ENCODE measurements at regions not wholly inside any gene's neighbourhood (a gene's known extent, or its start where the extent isn't known, plus 50 kb on each side); places are given as distances from the start of the nearest gene placed in this dataset.
"Not testable (repeated sequence)": the region's sequence is repeated elsewhere in the genome, so short reads cannot be mapped to it uniquely, and the experiment has no call there.

- in situ Hi-C loops (cut with HindIII; ENCODE audit: low pct_ligation_motif_present, low pct_unique_long_range_greater_than_20kb, low sequenced_read_pairs): no loop called here
- no peak for DNase-seq
Measured at GRCh38 chr4:141560056-141560455, 76.3 kb upstream of the IL15 start.

- no peak for DNase-seq
- in situ Hi-C loops (cut with HindIII; ENCODE audit: low pct_ligation_motif_present, low pct_unique_long_range_greater_than_20kb, low sequenced_read_pairs): no loop called here
Measured at GRCh38 chr4:141562649-141563048, 73.7 kb upstream of the IL15 start.

GRCh38 chr4:141563723-141564122 is 72.7 kb upstream of the IL15 start:
- DNase-seq: no peak
- in situ Hi-C loops (cut with HindIII; ENCODE audit: low pct_ligation_motif_present, low pct_unique_long_range_greater_than_20kb, low sequenced_read_pairs): no loop called here

- DNase-seq; in situ Hi-C loops (cut with HindIII; ENCODE audit: low pct_ligation_motif_present, low pct_unique_long_range_greater_than_20kb, low sequenced_read_pairs): not testable (repeated sequence)
Measured at GRCh38 chr4:141564961-141565360, 71.4 kb upstream of the IL15 start.

GRCh38 chr4:141565379-141566089 is 70.8 kb upstream of the IL15 start:
- in situ Hi-C loops (cut with HindIII; ENCODE audit: low pct_ligation_motif_present, low pct_unique_long_range_greater_than_20kb, low sequenced_read_pairs): no loop called here
- DNase-seq: no peak

- in situ Hi-C loops (cut with HindIII; ENCODE audit: low pct_ligation_motif_present, low pct_unique_long_range_greater_than_20kb, low sequenced_read_pairs): no loop called here
Measured at GRCh38 chr4:141567326-141567915, 69.0 kb upstream of the IL15 start.

GRCh38 chr4:141569141-141569540 is 67.2 kb upstream of the IL15 start:
- DNase-seq: peak; percentile 7
- in situ Hi-C loops (cut with HindIII; ENCODE audit: low pct_ligation_motif_present, low pct_unique_long_range_greater_than_20kb, low sequenced_read_pairs): no loop called here

More at GRCh38 chr4:141567326-141567915, 69.0 kb upstream of the IL15 start:
- no peak for DNase-seq

GRCh38 chr4:141570290-141570689 is 66.1 kb upstream of the IL15 start:
- DNase-seq: no peak
- in situ Hi-C loops (cut with HindIII; ENCODE audit: low pct_ligation_motif_present, low pct_unique_long_range_greater_than_20kb, low sequenced_read_pairs): no loop called here

GRCh38 chr4:141571362-141571761 is 65.0 kb upstream of the IL15 start:
- peak; percentile 85 for DNase-seq
- in situ Hi-C loops (cut with HindIII; ENCODE audit: low pct_ligation_motif_present, low pct_unique_long_range_greater_than_20kb, low sequenced_read_pairs): no loop called here

- no peak for DNase-seq
- in situ Hi-C loops (cut with HindIII; ENCODE audit: low pct_ligation_motif_present, low pct_unique_long_range_greater_than_20kb, low sequenced_read_pairs): no loop called here
Measured at GRCh38 chr4:141571793-141572192, 64.6 kb upstream of the IL15 start.

- in situ Hi-C loops (cut with HindIII; ENCODE audit: low pct_ligation_motif_present, low pct_unique_long_range_greater_than_20kb, low sequenced_read_pairs): no loop called here
- DNase-seq: no peak
Measured at GRCh38 chr4:141573678-141574077, 62.7 kb upstream of the IL15 start.

- in situ Hi-C loops (cut with HindIII; ENCODE audit: low pct_ligation_motif_present, low pct_unique_long_range_greater_than_20kb, low sequenced_read_pairs): no loop called here
- no peak for DNase-seq
Measured at GRCh38 chr4:141575884-141576283, 60.5 kb upstream of the IL15 start.

GRCh38 chr4:141576585-141577110 is 59.7 kb upstream of the IL15 start:
- no peak for DNase-seq
- in situ Hi-C loops (cut with HindIII; ENCODE audit: low pct_ligation_motif_present, low pct_unique_long_range_greater_than_20kb, low sequenced_read_pairs): no loop called here

GRCh38 chr4:141578451-141578850 is 57.9 kb upstream of the IL15 start:
- DNase-seq: no peak
- in situ Hi-C loops (cut with HindIII; ENCODE audit: low pct_ligation_motif_present, low pct_unique_long_range_greater_than_20kb, low sequenced_read_pairs): no loop called here

- no peak for DNase-seq
- in situ Hi-C loops (cut with HindIII; ENCODE audit: low pct_ligation_motif_present, low pct_unique_long_range_greater_than_20kb, low sequenced_read_pairs): no loop called here
Measured at GRCh38 chr4:141580523-141580922, 55.9 kb upstream of the IL15 start.
